CD14-positive monocyte (primary cell): ENCODE measurements at regions not wholly inside any gene's neighbourhood (a gene's known extent, or its start where the extent isn't known, plus 50 kb on each side); places are given as distances from the start of the nearest gene placed in this dataset.

ENCODE experiments used
- DNase-seq, 3 donors: peaks; one replicate each; pipeline ENCODE4 v3.0.0-alpha.2; 2011 to 2022
- H2AFZ ChIP-seq: 2 replicates; pipeline ENCODE4 v1.6.0; 2012; ENCODE audit warnings: mild to moderate bottlenecking, low read depth, low read length, inconsistent platforms; ENCODE audit not compliant: insufficient read depth, poor library complexity, severe bottlenecking
- H3K27ac ChIP-seq, 2 donors: 1 replicate in 1 of 2; 2 replicates in 1 of 2; pipeline ENCODE4 v1.5.1; 2012 to 2013; ENCODE audit warnings: low read length in 2 of 2, control low read depth in 1 of 2, inconsistent platforms in 1 of 2, low read depth in 1 of 2, mild to moderate bottlenecking in 1 of 2
- H3K27me3 ChIP-seq, 2 donors: one replicate each; pipeline versions ENCODE4 v1.6.0 to v1.6.1; 2011 to 2013; ENCODE audit warnings: low read length in 2 of 2; ENCODE audit not compliant: control insufficient read depth in 2 of 2, insufficient read depth in 2 of 2
- H3K36me3 ChIP-seq, 2 donors: replicated peaks in 1 of 2; 1 replicate in 1 of 2; 2 replicates in 1 of 2; pipeline versions ENCODE4 v1.5.1 to v1.6.1; 2012 to 2013; ENCODE audit warnings: low read length in 2 of 2, control low read depth in 1 of 2, inconsistent platforms in 1 of 2, mild to moderate bottlenecking in 1 of 2; ENCODE audit not compliant: insufficient read depth in 2 of 2, control insufficient read depth in 1 of 2
- H3K4me1 ChIP-seq, 2 donors: 1 replicate in 1 of 2; 2 replicates in 1 of 2; pipeline versions ENCODE4 v1.5.1 to v1.6.1; 2012 to 2013; ENCODE audit warnings: low read length in 2 of 2, control low read depth in 1 of 2, inconsistent platforms in 1 of 2, mild to moderate bottlenecking in 1 of 2, moderate library complexity in 1 of 2; ENCODE audit not compliant: insufficient read depth in 2 of 2, control insufficient read depth in 1 of 2
- H3K4me2 ChIP-seq: replicated peaks from 2 replicates; pipeline ENCODE3; 2012; ENCODE audit warnings: low read length, moderate library complexity, mild to moderate bottlenecking; ENCODE audit not compliant: poor library complexity, severe bottlenecking; ENCODE audit errors: extremely low read depth
- H3K4me3 ChIP-seq, 3 experiments: fragments of 200-600 bp in 1 of 3; sonication (generic) in 1 of 3; replicated peaks in 1 of 3; 1 replicate in 2 of 3; 2 replicates in 1 of 3; pipeline ENCODE4 v1.5.1; 2011 to 2013; ENCODE audit warnings: low read length in 3 of 3, mild to moderate bottlenecking in 3 of 3, control low read depth in 2 of 3, low read depth in 2 of 3, inconsistent platforms in 1 of 3, moderate library complexity in 1 of 3
- H3K79me2 ChIP-seq: 2 replicates; pipeline ENCODE4 v1.6.0; 2012; ENCODE audit warnings: mild to moderate bottlenecking, control low read depth, inconsistent platforms, low read length, moderate library complexity; ENCODE audit not compliant: insufficient read depth
- H3K9ac ChIP-seq: 2 replicates; pipeline ENCODE4 v1.6.0; 2017; ENCODE audit warnings: low read length, mild to moderate bottlenecking; ENCODE audit not compliant: insufficient read depth, poor library complexity, severe bottlenecking
- H3K9me3 ChIP-seq, 2 donors: replicated peaks in 1 of 2; 1 replicate in 1 of 2; 2 replicates in 1 of 2; pipeline versions ENCODE4 v1.5.1 to v1.6.1; 2012 to 2013; ENCODE audit warnings: low read length in 2 of 2, control low read depth in 1 of 2; ENCODE audit not compliant: control insufficient read depth in 1 of 2, insufficient read depth in 1 of 2
- H4K20me1 ChIP-seq: 2 replicates; pipeline ENCODE4 v1.6.0; 2012; ENCODE audit warnings: mild to moderate bottlenecking, low read length, control low read depth, moderate library complexity; ENCODE audit not compliant: insufficient read depth
- H3K27ac Mint-ChIP-seq, 7 donors: one replicate each; pipeline ENCODE4 v1.8.0; 2020; ENCODE audit warnings: mild to moderate bottlenecking in 7 of 7, mixed read lengths in 7 of 7, moderate library complexity in 6 of 7, inconsistent platforms in 2 of 7
- H3K27me3 Mint-ChIP-seq, 3 donors: one replicate each; pipeline ENCODE4 v1.8.0; 2021 to 2022; ENCODE audit warnings: low read depth in 3 of 3, mild to moderate bottlenecking in 3 of 3, mixed read lengths in 3 of 3, moderate library complexity in 3 of 3, inconsistent platforms in 1 of 3
- H3K36me3 Mint-ChIP-seq, 2 donors: one replicate each; pipeline ENCODE4 v1.8.0; 2020; ENCODE audit warnings: mixed read lengths in 2 of 2, inconsistent platforms in 1 of 2, mild to moderate bottlenecking in 1 of 2
- H3K4me1 Mint-ChIP-seq: one replicate; pipeline ENCODE4 v1.8.0; 2020; ENCODE audit warnings: mild to moderate bottlenecking, mixed read lengths
- H3K4me3 Mint-ChIP-seq, 2 donors: one replicate each; pipeline ENCODE4 v1.8.0; 2020; ENCODE audit warnings: mild to moderate bottlenecking in 2 of 2, mixed read lengths in 2 of 2, moderate library complexity in 1 of 2
- H3K9me3 Mint-ChIP-seq, 7 donors: one replicate each; pipeline ENCODE4 v1.8.0; 2020 to 2022; ENCODE audit warnings: mixed read lengths in 7 of 7, mild to moderate bottlenecking in 6 of 7, moderate library complexity in 6 of 7, inconsistent platforms in 2 of 7
- CTCF ChIP-seq: fragments of 200-600 bp; IDR thresholded peaks from one replicate; pipeline ENCODE4 v1.8.0; 2022; ENCODE audit warnings: antibody characterized with exemption, mild to moderate bottlenecking
- WGBS: methylation state at CpG from one replicate; pipeline ENCODE4 v1.1.5; 2013; ENCODE audit warnings: missing lambda C conversion rate; ENCODE audit not compliant: insufficient coverage; 5-methylcytosine and 5-hydroxymethylcytosine counted together
- intact Hi-C, 2 donors: fragments of 100-400 bp; cut with micrococcal nuclease; formaldehyde crosslinking; loops; one replicate each; pipeline versions ENCODE4 v1.15.0 to v1.15.1; 2023

- H2AFZ ChIP-seq, result no peak overlapping the region
- TF ChIP-seq CTCF, result no peak
- peaks cover 8 to 17% of the 10 kb centered on the region in 2 donors for H3K9me3 ChIP-seq
- no peaks in the 10 kb centered on the region for H3K4me1 Mint-ChIP-seq
- no peaks in the 10 kb centered on the region for H3K36me3 Mint-ChIP-seq
- no peaks in the 10 kb centered on the region for H4K20me1 ChIP-seq
- no peak overlapping the region for H3K9ac ChIP-seq
- no peaks in the 10 kb centered on the region for H3K4me1 ChIP-seq
- peaks cover 4 to 16% (median 11%) of the 10 kb centered on the region in 7 donors for H3K9me3 Mint-ChIP-seq
- H3K4me2 ChIP-seq, result no peak overlapping the region
- no peak overlapping the region for H3K4me3 Mint-ChIP-seq
- intact Hi-C loops, result no loop called here
- no peak overlapping the region for H3K27ac Mint-ChIP-seq
- no CpG with 5 or more reads among the region's 4 CpGs for WGBS
- no peak overlapping the region for H3K4me3 ChIP-seq
- no peaks in the 10 kb centered on the region for H3K27me3 ChIP-seq
- no peak overlapping the region for H3K27ac ChIP-seq
- H3K27me3 Mint-ChIP-seq, result no peaks in the 10 kb centered on the region
- no peaks in the 10 kb centered on the region for H3K36me3 ChIP-seq
- no peak for DNase-seq
- H3K79me2 ChIP-seq, result no peaks in the 10 kb centered on the region
These were observed 451.0 kb upstream of the ADARB2 start for GRCh38 chr10:2188371-2188770.

- H3K79me2 ChIP-seq, result no peaks in the 10 kb centered on the region
- H3K27me3 ChIP-seq, result no peaks in the 10 kb centered on the region
- Mint-ChIP-seq H3K36me3 (no peaks in the 10 kb centered on the region), H3K27ac (no peak overlapping the region), H3K9me3 (peaks cover 0 to 12% (median 10%) of the 10 kb centered on the region in 7 donors), H3K4me1 (no peaks in the 10 kb centered on the region), H3K27me3 (peaks cover 0 to 1% (median 0%) of the 10 kb centered on the region in 3 donors), H3K4me3 (no peak overlapping the region)
- H3K4me1 ChIP-seq, result no peaks in the 10 kb centered on the region
- no peak for TF ChIP-seq CTCF
- no peak overlapping the region for H3K4me3 ChIP-seq
- no peaks in the 10 kb centered on the region for H4K20me1 ChIP-seq
- DNase-seq, result no peak
- H3K4me2 ChIP-seq, result no peak overlapping the region
- no peak overlapping the region for H2AFZ ChIP-seq
- WGBS, result 80% methylated on average over 1 of the region's 2 CpGs
- no peaks in the 10 kb centered on the region for H3K36me3 ChIP-seq
- H3K9ac ChIP-seq, result no peak overlapping the region
- no peak overlapping the region for H3K27ac ChIP-seq
- intact Hi-C loops, result no loop called here
- H3K9me3 ChIP-seq, result peaks cover 11 to 12% of the 10 kb centered on the region in 2 donors
These were observed 436.0 kb upstream of the ADARB2 start for GRCh38 chr10:2173327-2173726.
